Activated CD8-positive, alpha-beta T cell treated with anti-CD3 and anti-CD28 coated beads, Interleukin-2, amount 10 ng/mL, durations not matched to agents 7 days and 5 days (primary cell): ENCODE measurements at regions not wholly inside any gene's neighbourhood (a gene's known extent, or its start where the extent isn't known, plus 50 kb on each side); places are given as distances from the start of the nearest gene placed in this dataset.

Experiments used
- ATAC-seq: fragments of 150-1000 bp; cut with Tn5 transposase; one replicate; pipeline ENCODE4 v1.10.0; 2021; ENCODE audit warnings: moderate library complexity
- CTCF ChIA-PET: fragments of 350-600 bp; sonication (Branson Sonifier 250); formaldehyde crosslinking; loops from one replicate; lab custom pipeline; 2021; ENCODE audit warnings: antibody characterized with exemption; lab: Charles Lee
- POLR2A ChIA-PET: fragments of 350-600 bp; sonication (Branson Sonifier 250); formaldehyde crosslinking; loops from one replicate; lab custom pipeline; 2021; ENCODE audit warnings: antibody characterized with exemption; lab: Charles Lee
- DNase-seq: peaks from one replicate; pipeline ENCODE4 v3.0.0-alpha.2; 2020
- H3K27ac Mint-ChIP-seq: one replicate; pipeline ENCODE4 v1.8.0; 2021; ENCODE audit warnings: mild to moderate bottlenecking, mixed read lengths
- H3K27me3 Mint-ChIP-seq: one replicate; pipeline ENCODE4 v1.8.0; 2021; ENCODE audit warnings: low read depth, mixed read lengths
- H3K36me3 Mint-ChIP-seq: one replicate; pipeline ENCODE4 v1.8.0; 2021; ENCODE audit warnings: low read depth, mixed read lengths
- H3K4me1 Mint-ChIP-seq: one replicate; pipeline ENCODE4 v1.8.0; 2021; ENCODE audit warnings: low read depth, mixed read lengths
- H3K4me3 Mint-ChIP-seq: one replicate; pipeline ENCODE4 v1.8.0; 2021; ENCODE audit warnings: mild to moderate bottlenecking, mixed read lengths
- H3K9me3 Mint-ChIP-seq: one replicate; pipeline ENCODE4 v1.8.0; 2022; ENCODE audit warnings: mixed read lengths; ENCODE audit not compliant: insufficient read depth

DNA sequence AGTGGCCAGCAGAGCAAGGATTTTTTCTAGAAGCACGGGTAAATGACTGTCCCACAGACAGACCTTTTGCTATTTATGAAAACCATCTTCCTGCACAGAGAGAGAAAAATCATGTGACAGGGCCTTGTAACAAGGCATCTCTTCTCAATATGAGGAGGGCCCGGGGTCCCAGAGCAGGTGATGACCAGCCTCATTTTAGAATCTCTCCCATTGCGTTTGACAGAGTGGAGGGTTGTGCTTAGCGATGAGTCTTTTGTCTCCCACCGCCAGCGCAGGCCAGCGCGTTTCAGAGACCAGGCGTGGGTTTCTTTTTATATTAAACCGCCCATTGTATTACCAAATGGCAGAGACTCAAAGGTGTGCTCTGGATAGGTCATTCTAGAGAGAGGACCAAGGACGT lies 97.4 kb upstream of the UBL3 start:
- Mint-ChIP-seq H3K27me3 (peaks cover 2% of the 10 kb centered on the region), H3K4me1 (peaks cover 6% of the 10 kb centered on the region), H3K9me3 (no peaks in the 10 kb centered on the region), H3K27ac (no peak overlapping the region), H3K4me3 (no peak overlapping the region), H3K36me3 (no peaks in the 10 kb centered on the region)
- no peak for DNase-seq
- ChIA-PET CTCF (interaction anchor here (1.5 kb wide), 1 partner anchor 24 kb away, joined by 4 read pairs; no protein-coding TSS in a partner anchor), POLR2A (no interaction called here)
- no peak for ATAC-seq

DNA sequence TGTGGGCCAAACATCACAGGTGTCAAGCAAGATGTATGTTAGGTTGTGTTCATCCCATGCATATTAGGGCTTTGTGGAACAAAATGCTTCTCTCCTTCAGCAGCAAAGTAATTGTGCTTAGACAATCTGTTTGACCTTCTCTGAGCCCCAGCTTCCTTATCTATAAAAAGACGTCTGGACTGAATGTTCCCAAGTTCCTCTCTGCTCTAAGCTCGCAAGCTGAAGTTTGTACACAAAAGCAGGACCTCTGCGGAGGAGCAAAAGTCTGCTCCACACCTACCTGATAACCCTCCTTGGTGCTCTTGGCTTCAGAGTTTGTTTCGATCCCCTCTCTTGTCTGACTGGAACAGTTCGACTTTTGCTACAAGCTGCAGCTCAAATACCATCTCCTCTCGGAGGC lies 95.7 kb upstream of the UBL3 start:
- POLR2A ChIA-PET: interaction anchor here (1.0 kb wide), 1 partner anchor 9 kb away, joined by 3 read pairs; no protein-coding TSS in a partner anchor
- Mint-ChIP-seq H3K36me3 (no peaks in the 10 kb centered on the region), H3K27ac (no peak overlapping the region), H3K4me1 (no peaks in the 10 kb centered on the region), H3K9me3 (no peaks in the 10 kb centered on the region), H3K27me3 (peaks cover 4% of the 10 kb centered on the region), H3K4me3 (no peak overlapping the region)
- CTCF ChIA-PET: interaction anchor here (1.1 to 1.5 kb wide), 2 partner anchors 9 to 22 kb away, joined by 3 to 4 read pairs; no protein-coding TSS in a partner anchor
- no peak for DNase-seq
- no peak for ATAC-seq

DNA sequence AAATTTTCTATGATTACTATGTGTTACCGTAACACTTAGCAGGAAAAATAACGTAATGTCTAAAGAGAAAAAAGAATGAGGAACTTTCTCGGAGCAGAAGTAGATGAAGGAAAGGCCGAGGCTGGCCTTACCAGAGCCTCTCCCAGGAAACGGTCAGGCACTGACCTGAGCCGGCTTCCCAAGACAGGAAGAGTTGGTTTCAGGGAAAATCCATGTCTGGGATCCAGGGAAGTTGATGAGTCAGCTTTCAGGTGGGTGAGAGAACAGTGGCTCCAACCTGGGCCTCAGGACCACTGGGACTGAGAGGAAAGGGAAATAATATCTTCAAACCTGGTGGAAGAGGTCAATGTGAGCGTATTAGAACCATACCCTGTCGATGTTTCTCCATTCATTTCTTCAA lies 93.3 kb upstream of the UBL3 start:
- ATAC-seq (no peak), DNase-seq (no peak)
- ChIA-PET POLR2A (no interaction called here), CTCF (no interaction called here)
- H3K27me3 Mint-ChIP-seq: peaks cover 2% of the 10 kb centered on the region
- no peak overlapping the region for H3K27ac Mint-ChIP-seq
- no peaks in the 10 kb centered on the region for H3K36me3 Mint-ChIP-seq
- H3K4me3 Mint-ChIP-seq: no peak overlapping the region
- H3K4me1 Mint-ChIP-seq: no peaks in the 10 kb centered on the region
- no peaks in the 10 kb centered on the region for H3K9me3 Mint-ChIP-seq

DNA sequence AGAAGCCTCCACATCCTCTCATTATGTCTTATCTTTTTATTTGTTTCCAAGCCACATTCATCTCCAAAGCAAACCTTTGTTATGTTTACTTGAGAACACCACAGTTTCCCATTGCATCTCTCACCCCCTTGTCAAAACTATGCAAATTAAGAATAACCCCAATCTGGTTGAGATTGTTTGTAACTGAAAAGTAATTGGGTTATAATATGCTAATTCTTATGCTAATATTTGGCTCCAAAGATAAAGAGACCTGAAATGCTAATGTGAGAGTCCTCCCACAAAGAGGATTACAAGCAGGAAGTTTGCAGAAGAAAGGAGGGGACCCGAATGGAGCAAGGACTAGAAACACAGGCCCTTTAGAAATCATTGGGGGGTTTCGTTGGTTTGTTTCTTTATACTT lies 92.9 kb upstream of the UBL3 start:
- POLR2A ChIA-PET: no interaction called here
- Mint-ChIP-seq H3K27ac (no peak overlapping the region), H3K27me3 (peaks cover 2% of the 10 kb centered on the region), H3K36me3 (no peaks in the 10 kb centered on the region), H3K4me1 (peaks cover 3% of the 10 kb centered on the region), H3K4me3 (no peak overlapping the region), H3K9me3 (no peaks in the 10 kb centered on the region)
- ATAC-seq (no peak), DNase-seq (no peak)
- CTCF ChIA-PET: interaction anchor here (1.1 kb wide), 1 partner anchor 63 kb away, joined by 4 read pairs; no protein-coding TSS in a partner anchor

DNA sequence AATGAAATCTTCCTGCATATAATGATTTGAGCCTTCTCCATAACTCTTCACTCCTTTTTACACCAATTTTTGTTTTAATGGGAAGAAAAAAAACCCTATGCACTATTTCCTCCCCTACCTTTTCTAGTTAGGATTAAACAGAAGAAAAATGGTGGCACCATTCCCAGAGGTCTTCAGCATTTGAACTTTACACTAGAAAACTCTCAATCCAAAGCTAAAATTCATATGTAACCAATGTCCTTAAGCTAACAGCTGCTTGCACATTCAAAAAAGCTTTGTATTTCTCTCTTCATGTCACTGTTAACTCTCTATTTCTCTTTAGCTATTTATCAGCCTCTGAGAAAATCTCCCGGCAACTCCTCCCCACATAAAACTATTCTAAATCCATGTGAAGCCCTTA lies 90.3 kb upstream of the UBL3 start:
- H3K27ac Mint-ChIP-seq: no peak overlapping the region
- no peaks in the 10 kb centered on the region for H3K36me3 Mint-ChIP-seq
- no peaks in the 10 kb centered on the region for H3K9me3 Mint-ChIP-seq
- ATAC-seq (no peak), DNase-seq (no peak)
- H3K27me3 Mint-ChIP-seq: peaks cover 2% of the 10 kb centered on the region
- CTCF ChIA-PET: interaction anchor here (1.0 to 9.7 kb wide), 3 partner anchors 13 to 173 kb away, joined by 4 to 143 read pairs (median 13); no protein-coding TSS in a partner anchor
- peaks cover 28% of the 10 kb centered on the region for H3K4me1 Mint-ChIP-seq
- POLR2A ChIA-PET: no interaction called here
- H3K4me3 Mint-ChIP-seq: no peak overlapping the region

DNA sequence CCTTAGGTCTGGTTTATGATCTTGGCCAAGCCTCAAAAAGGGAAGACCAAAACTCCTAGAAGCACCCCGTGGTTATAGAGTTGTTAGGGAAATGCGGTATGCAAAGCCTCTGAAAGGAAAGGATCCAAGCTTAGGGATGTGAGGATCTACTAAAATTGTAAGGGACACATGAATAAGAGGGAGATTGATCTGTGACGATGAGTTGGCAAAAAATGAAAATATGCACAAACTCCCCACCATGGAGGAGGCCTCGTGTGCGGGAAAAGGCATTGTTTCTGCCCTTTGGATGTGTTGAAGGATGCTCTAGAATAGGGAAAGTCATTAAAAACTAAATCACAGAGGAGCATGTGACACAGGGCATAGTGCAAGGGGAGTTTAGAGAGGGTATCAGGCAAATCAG lies 88.7 kb upstream of the UBL3 start:
- ATAC-seq: no peak
- no peaks in the 10 kb centered on the region for H3K36me3 Mint-ChIP-seq
- peaks cover 2% of the 10 kb centered on the region for H3K27me3 Mint-ChIP-seq
- ChIA-PET CTCF (interaction anchor here (0.9 to 9.7 kb wide), 3 partner anchors 11 to 175 kb away, joined by 3 to 143 read pairs (median 3); no protein-coding TSS in a partner anchor), POLR2A (interaction anchor here (4.1 kb wide), 1 partner anchor 15 kb away, joined by 24 read pairs; no protein-coding TSS in a partner anchor)
- no peak overlapping the region for H3K4me3 Mint-ChIP-seq
- DNase-seq: no peak
- H3K27ac Mint-ChIP-seq: peak overlapping the region; percentile 7
- H3K4me1 Mint-ChIP-seq: peaks cover 44% of the 10 kb centered on the region
- no peaks in the 10 kb centered on the region for H3K9me3 Mint-ChIP-seq

DNA sequence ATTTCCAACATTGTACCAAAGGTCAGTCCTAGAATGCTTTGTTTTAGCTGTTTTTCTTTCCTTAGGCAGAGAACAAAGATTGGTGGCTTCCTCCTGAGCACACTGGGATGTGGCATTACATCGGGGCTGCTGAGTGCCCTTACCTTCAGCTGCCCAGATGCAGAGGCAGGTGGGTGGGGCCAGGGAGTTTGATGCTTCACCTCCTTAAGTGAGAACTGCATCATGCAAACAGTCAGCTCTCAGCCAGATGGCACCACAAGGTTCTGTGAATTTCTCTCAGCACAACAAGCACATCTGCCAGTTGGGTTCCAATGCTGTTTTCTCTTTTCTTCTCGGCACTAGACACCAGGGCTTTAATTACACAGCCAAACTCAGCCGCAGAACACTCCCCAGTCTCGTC lies 87.4 kb upstream of the UBL3 start:
- CTCF ChIA-PET: interaction anchor here (0.8 to 9.7 kb wide), 10 partner anchors 11 to 184 kb away, joined by 3 to 143 read pairs (median 4); partner anchors contain the start of gene UBL3
- no peaks in the 10 kb centered on the region for H3K36me3 Mint-ChIP-seq
- H3K27me3 Mint-ChIP-seq: peaks cover 2% of the 10 kb centered on the region
- H3K4me3 Mint-ChIP-seq: no peak overlapping the region
- peak; percentile 60 for DNase-seq
- POLR2A ChIA-PET: interaction anchor here (4.1 kb wide), 1 partner anchor 16 kb away, joined by 24 read pairs; no protein-coding TSS in a partner anchor
- H3K27ac Mint-ChIP-seq: peak overlapping the region; percentile 39
- H3K4me1 Mint-ChIP-seq: peaks cover 44% of the 10 kb centered on the region
- no peak for ATAC-seq
- H3K9me3 Mint-ChIP-seq: no peaks in the 10 kb centered on the region

DNA sequence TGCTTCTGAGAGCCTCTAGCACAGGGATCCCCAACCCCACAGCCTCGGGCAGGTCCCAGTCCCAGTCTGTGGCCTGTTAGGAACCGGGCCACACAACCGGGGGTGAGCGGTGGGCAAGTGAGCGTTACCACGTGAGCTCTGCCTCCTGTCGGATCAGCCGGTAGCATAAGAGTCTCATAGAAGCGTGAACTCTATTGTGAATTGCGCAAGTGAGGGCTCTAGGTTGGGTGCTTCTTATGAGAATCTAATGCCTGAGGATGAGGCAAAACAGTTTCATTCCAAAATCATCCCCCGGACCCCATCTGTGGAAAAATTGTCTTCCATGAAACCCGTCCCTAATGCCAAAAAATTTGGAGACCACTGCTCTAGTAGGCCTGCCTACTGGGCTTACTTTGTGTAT lies 87.0 kb upstream of the UBL3 start:
- POLR2A ChIA-PET: interaction anchor here (2.3 to 4.1 kb wide), 2 partner anchors 17 to 88 kb away, joined by 20 to 24 read pairs; partner anchors contain the start of gene UBL3
- Mint-ChIP-seq H3K9me3 (no peaks in the 10 kb centered on the region), H3K27ac (peak overlapping the region; percentile 95), H3K4me1 (peaks cover 44% of the 10 kb centered on the region), H3K4me3 (peak overlapping the region; percentile 83), H3K36me3 (no peaks in the 10 kb centered on the region), H3K27me3 (peaks cover 2% of the 10 kb centered on the region)
- DNase-seq: no peak
- no peak for ATAC-seq
- CTCF ChIA-PET: interaction anchor here (0.8 to 9.7 kb wide), 15 partner anchors 8 to 185 kb away, joined by 3 to 143 read pairs (median 4); partner anchors contain the start of gene UBL3

DNA sequence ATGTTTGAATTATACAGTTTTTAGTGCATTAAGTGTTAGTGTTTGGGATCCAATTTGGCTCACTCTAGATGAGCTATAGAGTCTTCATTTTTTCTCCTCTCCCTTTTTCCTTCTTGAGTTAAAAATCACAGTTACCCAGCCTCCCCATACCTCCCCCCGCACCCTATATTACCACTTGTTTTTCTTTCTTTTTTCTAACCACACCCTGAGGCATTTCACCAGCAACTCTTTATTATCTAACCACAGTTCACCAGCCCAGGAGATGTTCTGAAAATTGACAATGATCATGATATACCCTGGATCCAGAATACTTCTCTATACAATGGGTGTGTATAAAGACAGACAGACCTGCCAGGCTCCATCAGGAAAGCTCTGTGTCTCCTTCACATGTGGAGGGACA lies 86.5 kb upstream of the UBL3 start:
- H3K27me3 Mint-ChIP-seq: no peaks in the 10 kb centered on the region
- H3K27ac Mint-ChIP-seq: peak overlapping the region; percentile 95
- CTCF ChIA-PET: interaction anchor here (1.1 to 9.7 kb wide), 15 partner anchors 9 to 195 kb away, joined by 3 to 143 read pairs (median 9); partner anchors contain the start of gene UBL3
- peaks cover 44% of the 10 kb centered on the region for H3K4me1 Mint-ChIP-seq
- H3K36me3 Mint-ChIP-seq: no peaks in the 10 kb centered on the region
- POLR2A ChIA-PET: interaction anchor here (2.3 to 4.1 kb wide), 2 partner anchors 17 to 87 kb away, joined by 20 to 24 read pairs; partner anchors contain the start of gene UBL3
- peak overlapping the region; percentile 83 for H3K4me3 Mint-ChIP-seq
- DNase-seq: no peak
- no peaks in the 10 kb centered on the region for H3K9me3 Mint-ChIP-seq
- no peak for ATAC-seq

DNA sequence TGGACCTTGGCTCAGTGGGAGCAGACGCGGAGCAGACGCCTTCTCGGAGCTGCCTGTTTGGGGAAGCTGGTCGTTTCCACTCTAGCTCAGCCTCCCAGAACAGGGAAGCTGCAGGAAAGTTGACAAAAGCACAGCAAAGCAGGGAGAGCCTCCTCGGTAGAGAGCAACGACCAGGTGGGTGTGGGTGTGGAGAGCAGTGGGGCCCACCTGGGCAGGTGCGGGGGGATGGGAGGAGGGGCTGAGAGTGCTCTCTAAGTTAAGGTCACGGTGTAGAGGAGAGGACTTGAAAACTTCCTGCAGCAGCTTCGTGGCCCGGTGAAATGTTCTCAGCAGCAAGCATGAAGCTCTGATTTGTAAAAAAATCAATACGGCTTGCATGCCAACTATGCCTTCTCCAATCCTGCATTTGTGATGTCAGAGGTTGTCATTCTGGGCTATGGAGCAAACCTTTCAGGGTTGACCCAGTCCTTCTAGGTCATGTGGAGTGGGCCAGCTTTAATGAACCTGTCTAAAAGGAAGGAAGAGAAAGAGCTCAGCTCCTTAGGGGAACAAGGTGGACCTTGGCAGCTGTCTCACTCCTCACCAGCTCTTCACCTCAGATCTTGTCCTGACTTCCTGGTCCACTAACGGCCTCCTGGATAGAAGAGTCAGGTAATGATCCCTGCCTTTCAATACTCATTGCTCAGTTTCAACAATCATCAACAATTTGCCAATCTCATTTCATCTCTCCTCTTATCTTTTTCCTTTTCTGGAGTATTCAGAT lies 85.8 kb upstream of the UBL3 start:
- Mint-ChIP-seq H3K4me1 (peaks cover 44% of the 10 kb centered on the region), H3K9me3 (no peaks in the 10 kb centered on the region), H3K4me3 (peak overlapping the region; percentile 83), H3K27me3 (no peaks in the 10 kb centered on the region), H3K27ac (peak overlapping the region; percentile 95), H3K36me3 (no peaks in the 10 kb centered on the region)
- CTCF ChIA-PET: interaction anchor here (0.7 to 9.7 kb wide), 27 partner anchors 8 to 780 kb away, joined by 3 to 143 read pairs (median 4); partner anchors contain the start of gene UBL3
- ATAC-seq: peak; percentile 28
- POLR2A ChIA-PET: interaction anchor here (0.6 to 4.1 kb wide), 11 partner anchors 10 to 679 kb away, joined by 3 to 24 read pairs (median 4); partner anchors contain the start of gene UBL3
- DNase-seq: peak; percentile 28

DNA sequence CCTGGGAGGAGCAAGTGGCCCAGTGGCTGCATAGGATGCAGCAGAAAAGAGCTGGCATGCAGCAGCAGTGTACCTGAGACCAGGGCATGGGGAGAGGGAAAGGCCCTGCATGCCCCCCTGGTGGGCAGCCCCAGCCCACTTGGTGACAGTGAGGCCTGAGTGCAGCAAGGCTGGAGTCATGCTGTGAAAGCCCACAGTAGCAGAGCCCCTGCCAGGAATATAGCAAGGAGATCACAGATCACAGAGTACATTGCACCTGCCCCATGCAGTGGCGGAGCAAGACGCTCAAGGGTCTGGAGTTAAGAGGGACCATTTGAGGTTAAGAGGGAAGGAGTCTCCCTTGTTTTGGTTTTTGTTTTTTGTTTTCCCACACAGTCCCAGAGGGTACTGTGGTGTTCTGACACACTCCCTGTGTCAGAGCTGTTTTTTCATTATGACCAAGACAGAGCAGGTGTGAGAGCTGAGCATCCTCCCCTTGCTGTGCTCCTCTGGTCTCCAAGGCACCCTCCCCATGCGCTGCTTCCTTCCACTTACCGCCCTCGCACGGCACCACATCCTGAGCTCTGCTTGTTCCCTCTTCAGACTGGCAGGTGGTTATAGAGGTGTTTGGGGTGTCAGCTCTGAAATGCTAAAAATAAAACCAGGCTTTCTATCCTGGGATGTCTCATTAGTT lies 85.0 kb upstream of the UBL3 start:
- ATAC-seq (peak; percentile 95), DNase-seq (peak; percentile 90)
- ChIA-PET CTCF (interaction anchor here (0.7 to 9.7 kb wide), 24 partner anchors 9 to 781 kb away, joined by 3 to 143 read pairs (median 4); partner anchors contain the start of gene UBL3), POLR2A (interaction anchor here (0.6 to 4.1 kb wide), 11 partner anchors 9 to 680 kb away, joined by 3 to 24 read pairs (median 4); partner anchors contain the start of gene UBL3)
- H3K36me3 Mint-ChIP-seq: no peaks in the 10 kb centered on the region
- peak overlapping the region; percentile 95 for H3K27ac Mint-ChIP-seq
- H3K4me3 Mint-ChIP-seq: peak overlapping the region; percentile 83
- peaks cover 44% of the 10 kb centered on the region for H3K4me1 Mint-ChIP-seq
- H3K27me3 Mint-ChIP-seq: peaks cover 1% of the 10 kb centered on the region
- H3K9me3 Mint-ChIP-seq: no peaks in the 10 kb centered on the region
